NCI-H460 (cell line): ENCODE measurements at regions not wholly inside any gene's neighbourhood (a gene's known extent, or its start where the extent isn't known, plus 50 kb on each side); places are given as distances from the start of the nearest gene placed in this dataset.
"Not testable (repeated sequence)": the region's sequence is repeated elsewhere in the genome, so short reads cannot be mapped to it uniquely, and the experiment has no call there.

Experiments used
- DNase-seq: peaks from one replicate; pipeline ENCODE4 v3.0.0-alpha.2; 2016; ENCODE audit warnings: low read depth; ENCODE audit errors: extremely low read depth

GRCh38 chr6:965343-965742, 272.4 kb upstream of the EXOC2 start:
- no peak for DNase-seq

GRCh38 chr6:963456-963855, 270.5 kb upstream of the EXOC2 start:
- DNase-seq = peak; percentile 86

GRCh38 chr6:961407-961960, 268.5 kb upstream of the EXOC2 start:
- DNase-seq = no peak

- no peak for DNase-seq
These were observed 267.4 kb upstream of the EXOC2 start for GRCh38 chr6:960356-960755.

DNA sequence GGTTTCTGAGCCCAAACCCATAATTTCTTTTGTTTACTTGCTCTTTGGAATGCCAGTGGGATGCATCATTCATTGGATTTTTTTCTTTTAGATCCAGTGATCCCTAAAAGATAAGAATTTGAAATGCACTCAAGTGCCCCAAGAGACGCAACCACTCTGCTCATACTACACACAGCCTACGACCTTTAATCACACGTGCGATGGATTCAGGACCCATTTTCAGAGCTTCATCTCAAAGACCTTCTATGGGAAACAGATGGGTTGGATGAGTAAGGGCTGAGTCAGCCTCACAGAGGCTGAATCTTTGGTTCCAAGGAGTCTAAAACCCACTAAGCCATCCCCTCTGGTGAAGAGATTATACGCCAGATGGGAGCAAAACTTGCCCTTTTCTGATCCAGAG, 265.5 kb upstream of the EXOC2 start:
- DNase-seq = no peak

DNA sequence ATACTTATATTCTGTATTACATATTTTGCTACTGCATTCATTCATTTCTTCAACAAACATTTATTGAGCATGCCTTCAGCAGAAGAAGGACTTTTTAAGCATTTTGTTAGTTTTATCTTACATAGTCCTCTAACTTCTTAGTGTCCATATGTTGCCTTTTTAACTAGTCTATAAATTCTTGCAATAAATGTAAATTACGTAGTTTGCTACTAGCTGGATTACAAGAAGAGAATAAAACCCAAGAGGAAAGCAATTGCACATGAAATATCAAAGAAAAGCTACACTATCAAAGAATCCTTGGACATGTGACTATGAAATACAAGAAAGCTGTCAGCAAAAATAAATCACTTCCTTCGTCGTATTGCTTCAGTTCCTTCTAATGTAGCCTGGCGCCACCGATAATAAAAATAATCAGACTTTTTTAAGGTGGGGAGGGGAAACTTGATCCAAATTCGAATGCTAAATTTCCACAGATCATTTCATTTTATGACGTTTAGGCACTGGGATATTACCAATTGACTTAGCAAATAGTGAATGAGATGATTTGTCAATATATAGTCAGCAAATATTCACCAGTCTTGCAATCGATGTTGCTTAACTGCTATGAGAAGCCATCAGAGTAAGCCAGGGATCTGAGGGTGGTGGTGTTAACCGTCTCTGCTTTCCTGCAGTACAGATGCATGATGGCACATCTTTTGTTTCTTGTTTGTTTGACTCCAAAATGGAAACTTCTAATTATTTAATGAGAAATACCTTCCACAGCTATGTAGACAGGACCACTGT, 258.7 kb upstream of the EXOC2 start:
- DNase-seq = no peak

DNA sequence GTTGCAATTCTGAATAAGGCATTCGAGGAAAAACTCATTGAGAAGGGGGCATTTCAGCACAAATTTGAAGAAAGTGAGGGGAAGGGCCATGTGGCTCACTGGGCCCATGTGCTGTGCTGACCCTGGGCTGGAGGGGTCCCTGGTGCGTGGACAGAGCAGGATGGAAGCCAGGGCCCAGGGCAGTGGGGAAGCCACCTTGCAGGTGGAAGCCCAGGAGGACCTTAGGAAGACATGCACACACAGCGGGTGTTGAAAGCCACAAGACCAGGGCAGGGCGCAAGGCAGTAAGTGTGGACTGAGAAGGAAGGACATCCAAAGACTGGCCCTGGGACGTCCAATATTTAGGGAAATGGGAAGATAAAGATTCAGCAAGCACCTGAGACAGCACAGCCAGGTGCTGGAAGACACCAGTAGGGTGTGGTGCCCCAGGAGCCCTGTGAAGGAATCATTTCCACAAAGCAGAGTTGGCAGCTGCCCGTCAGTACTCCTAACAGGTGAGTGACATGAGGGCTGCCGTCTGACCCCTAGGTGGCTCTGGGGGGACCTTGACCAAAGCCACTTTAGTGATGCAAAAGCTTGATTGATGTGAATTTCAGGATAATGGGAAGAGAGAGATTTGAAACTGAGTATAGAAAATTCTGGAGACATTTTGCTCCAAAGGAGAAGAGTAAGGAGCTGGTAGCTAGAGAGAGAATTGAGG, 254.4 kb upstream of the EXOC2 start:
- DNase-seq = no peak

DNA sequence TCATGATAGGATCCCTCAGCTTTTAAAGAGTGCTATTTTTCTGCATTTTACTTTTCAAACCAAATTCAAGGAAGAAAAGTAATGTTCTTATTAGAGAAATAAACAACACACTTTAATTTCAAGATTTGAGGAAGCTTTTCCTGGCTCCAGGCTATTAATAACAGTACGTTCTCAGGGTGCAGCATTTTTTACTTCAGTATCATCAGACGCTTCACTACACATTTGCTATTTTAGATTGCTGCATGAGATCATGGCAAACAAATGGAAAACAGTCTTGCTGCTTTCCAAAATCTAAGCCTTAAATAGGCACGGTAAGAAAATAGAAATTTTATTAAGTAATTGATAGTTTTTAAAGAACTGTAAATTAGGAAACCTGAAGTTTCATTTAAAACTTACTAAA, 253.6 kb upstream of the EXOC2 start:
- DNase-seq = no peak

- no peak for DNase-seq
These were observed 246.8 kb upstream of the EXOC2 start for GRCh38 chr6:939526-940252.

- DNase-seq = no peak
These were observed 246.0 kb upstream of the EXOC2 start for GRCh38 chr6:938916-939315.

DNA sequence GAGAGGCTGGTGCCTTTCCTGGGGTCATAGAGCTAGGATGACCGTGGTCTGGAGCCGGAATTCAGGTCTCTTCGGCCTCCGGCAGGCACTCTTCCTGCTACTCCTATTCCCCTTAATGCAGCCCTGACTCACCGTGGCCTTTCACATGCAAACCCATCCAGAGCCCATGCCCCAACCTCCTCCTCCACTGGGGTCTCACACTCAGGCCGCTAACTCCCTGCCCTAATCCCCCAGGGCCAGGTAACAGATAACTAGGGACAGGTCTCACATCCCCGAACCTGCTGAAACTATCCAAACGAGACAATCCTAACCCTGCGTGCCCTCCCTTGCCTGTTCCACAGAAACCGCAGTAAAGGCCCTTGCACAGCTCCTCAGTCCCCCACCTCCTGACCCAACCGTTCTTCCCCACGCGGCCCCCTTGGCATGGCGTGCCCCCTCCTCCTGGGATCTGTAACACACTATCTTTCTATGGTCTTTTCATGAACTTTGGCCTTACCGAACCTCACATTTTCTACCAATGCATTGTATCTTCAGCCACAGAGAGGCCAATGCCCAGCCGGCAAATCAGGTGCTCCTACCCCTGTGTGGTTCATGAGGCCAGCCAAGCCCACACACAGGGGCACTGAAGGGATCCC, 245.4 kb upstream of the EXOC2 start:
- DNase-seq = no peak

DNA sequence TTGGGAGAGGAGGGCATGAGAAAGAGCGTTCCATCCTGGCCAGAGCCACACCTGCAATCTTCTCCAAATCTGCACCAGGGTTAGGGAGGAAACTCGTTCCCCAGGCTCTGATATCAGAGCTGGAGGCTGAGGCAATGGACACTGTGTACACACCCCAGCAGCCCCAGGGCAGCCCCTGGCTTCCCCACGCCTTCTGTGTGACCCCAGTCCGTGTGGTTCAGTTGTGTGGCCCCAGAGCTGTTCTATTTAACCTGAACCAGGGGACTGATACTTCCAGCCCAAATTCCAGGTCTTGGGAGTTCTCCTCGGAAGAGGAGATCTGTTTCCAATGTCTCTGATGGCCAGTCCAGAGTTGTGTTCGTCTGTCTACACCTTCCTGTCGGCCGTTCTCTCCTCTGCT, 242.6 kb upstream of the EXOC2 start:
- DNase-seq = no peak

- DNase-seq = no peak
These were observed 241.7 kb upstream of the EXOC2 start for GRCh38 chr6:934686-935085.

GRCh38 chr6:931919-932318, 239.0 kb upstream of the EXOC2 start:
- not testable (repeated sequence) for DNase-seq

GRCh38 chr6:927157-927556, 234.2 kb upstream of the EXOC2 start:
- no peak for DNase-seq

DNA sequence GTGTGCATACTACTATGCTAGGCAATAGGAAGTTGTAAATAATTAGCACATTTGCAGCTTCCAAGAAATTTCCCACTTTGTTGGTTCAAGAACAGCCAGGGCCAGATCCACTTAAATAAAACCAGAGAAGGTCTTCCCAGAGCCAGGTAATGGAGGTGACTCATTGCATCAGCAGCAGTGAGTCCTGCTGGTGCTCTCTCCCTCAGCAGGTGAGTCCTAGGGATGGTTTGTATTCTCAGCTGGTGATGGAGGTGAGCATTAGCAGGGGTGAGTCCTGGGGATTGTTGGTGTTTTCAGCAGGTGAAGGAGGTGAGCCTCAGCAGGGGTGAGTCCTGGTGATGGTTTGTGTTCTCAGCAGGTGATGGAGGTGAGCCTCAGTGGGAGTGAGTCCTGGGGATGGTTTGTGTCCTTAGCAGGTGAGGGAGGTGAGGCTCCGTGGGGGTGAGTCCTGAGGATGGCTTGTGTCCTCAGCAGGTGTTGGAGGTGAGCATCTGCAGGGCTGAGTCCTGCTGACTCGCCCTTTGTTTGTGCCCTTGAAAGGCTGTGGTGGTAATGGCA, 232.8 kb upstream of the EXOC2 start:
- no peak for DNase-seq

- DNase-seq = no peak
These were observed 231.7 kb upstream of the EXOC2 start for GRCh38 chr6:924661-925060.

- no peak for DNase-seq
These were observed 228.5 kb upstream of the EXOC2 start for GRCh38 chr6:921400-921799.

- no peak for DNase-seq
These were observed 227.6 kb upstream of the EXOC2 start for GRCh38 chr6:920512-920911.

- DNase-seq = no peak
These were observed 226.6 kb upstream of the EXOC2 start for GRCh38 chr6:919500-919899.

DNA sequence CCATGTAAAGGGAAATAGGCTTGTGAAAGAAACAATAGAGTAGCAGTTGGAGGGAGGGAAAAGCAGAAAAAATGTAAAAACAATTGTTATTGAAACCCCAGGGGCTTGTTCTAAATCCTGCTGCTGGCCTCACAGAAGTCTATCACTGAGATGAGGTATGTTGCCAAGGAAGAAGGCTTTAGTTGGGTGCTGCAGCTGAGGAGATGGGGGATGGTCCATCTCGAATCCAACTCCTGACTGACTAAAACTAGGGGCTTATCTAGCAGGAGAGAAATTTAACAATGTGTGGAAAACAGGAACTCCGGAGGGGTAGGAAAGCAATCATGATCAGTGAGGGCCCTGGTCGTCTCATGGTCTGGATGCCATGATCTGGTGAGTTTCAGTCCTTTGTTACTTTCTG, 225.0 kb upstream of the EXOC2 start:
- DNase-seq = no peak
